Astrocyte of the spinal cord (primary cell): ENCODE measurements at regions not wholly inside any gene's neighbourhood (a gene's known extent, or its start where the extent isn't known, plus 50 kb on each side); places are given as distances from the start of the nearest gene placed in this dataset.

Experiments used
- DNase-seq: peaks from one replicate; pipeline ENCODE4 v3.0.0; 2011; ENCODE audit warnings: low read depth, low spot score
- H3K4me3 ChIP-seq: 2 replicates; pipeline ENCODE4 v1.5.1; 2011; ENCODE audit warnings: low read depth, mild to moderate bottlenecking, low read length, moderate library complexity
- CTCF ChIP-seq: IDR thresholded peaks from 2 replicates; pipeline ENCODE4 v1.5.1; 2012; ENCODE audit warnings: low read depth, mild to moderate bottlenecking, low read length, inconsistent platforms
- in situ Hi-C: cut with HindIII; loops from 2 replicates; pipeline ENCODE4 v1.10.0; 2017; ENCODE audit warnings: low sequenced_read_pairs

- no peak for DNase-seq
- no peak overlapping the region for H3K4me3 ChIP-seq
- TF ChIP-seq CTCF, result no peak
- in situ Hi-C loops, result no loop called here
Observed at GRCh38 chr14:94691660-94692034, 78.3 kb downstream of the GSC start.

GRCh38 chr14:94690896-94691659, 78.8 kb downstream of the GSC start:
- no peak overlapping the region for H3K4me3 ChIP-seq
- no peak for DNase-seq
- in situ Hi-C loops, result no loop called here
- no peak for TF ChIP-seq CTCF

- no peak for TF ChIP-seq CTCF
- in situ Hi-C loops, result no loop called here
- no peak for DNase-seq
Observed at GRCh38 chr14:94690486-94690885, 78.3 kb downstream of the SERPINA3 start.

GRCh38 chr14:94689985-94690400, 77.8 kb downstream of the SERPINA3 start:
- in situ Hi-C loops, result no loop called here

More at GRCh38 chr14:94690486-94690885, 78.3 kb downstream of the SERPINA3 start:
- no peak overlapping the region for H3K4me3 ChIP-seq

GRCh38 chr14:94689218-94689984, 77.2 kb downstream of the SERPINA3 start:
- H3K4me3 ChIP-seq, result no peak overlapping the region

More at GRCh38 chr14:94689985-94690400, 77.8 kb downstream of the SERPINA3 start:
- no peak overlapping the region for H3K4me3 ChIP-seq
- no peak for DNase-seq
- TF ChIP-seq CTCF, result no peak

More at GRCh38 chr14:94689218-94689984, 77.2 kb downstream of the SERPINA3 start:
- in situ Hi-C loops, result no loop called here
- peak; percentile 92 for TF ChIP-seq CTCF
- DNase-seq, result peak; percentile 53
